Natural killer cell (primary cell): ENCODE measurements at regions not wholly inside any gene's neighbourhood (a gene's known extent, or its start where the extent isn't known, plus 50 kb on each side); places are given as distances from the start of the nearest gene placed in this dataset.

Source experiments
- ATAC-seq, 3 donors: fragments of 150-1000 bp in 2 of 3; fragments of 200-7000 bp in 1 of 3; cut with Tn5 transposase; 1 replicate in 1 of 3; 2 replicates in 2 of 3; pipeline ENCODE4 v1.10.0; 2021; ENCODE audit warnings: mild to moderate bottlenecking in 2 of 3, moderate library complexity in 2 of 3
- DNase-seq, 2 donors: peaks; one replicate each; pipeline versions ENCODE4 v3.0.0 to v3.0.0-alpha.2; 2013 to 2021; ENCODE audit warnings: mixed read lengths in 1 of 2
- H3K27ac ChIP-seq: one replicate; pipeline ENCODE4 v1.5.1; 2013; ENCODE audit warnings: mild to moderate bottlenecking, low read length
- H3K27me3 ChIP-seq: one replicate; pipeline ENCODE4 v1.6.1; 2013; ENCODE audit warnings: low read length; ENCODE audit not compliant: control insufficient read depth, insufficient read depth
- H3K36me3 ChIP-seq: one replicate; pipeline ENCODE4 v1.6.1; 2013; ENCODE audit warnings: low read length; ENCODE audit not compliant: control insufficient read depth, insufficient read depth
- H3K4me1 ChIP-seq: one replicate; pipeline ENCODE4 v1.6.1; 2013; ENCODE audit warnings: low read length; ENCODE audit not compliant: control insufficient read depth, insufficient read depth
- H3K4me3 ChIP-seq: one replicate; pipeline ENCODE4 v1.5.1; 2013; ENCODE audit warnings: low read length
- H3K9me3 ChIP-seq: one replicate; pipeline ENCODE4 v1.6.1; 2013; ENCODE audit warnings: low read length; ENCODE audit not compliant: control insufficient read depth, insufficient read depth
- H3K27ac Mint-ChIP-seq, 2 donors: one replicate each; pipeline ENCODE4 v1.8.0; 2022; ENCODE audit warnings: mild to moderate bottlenecking in 2 of 2, mixed read lengths in 2 of 2, moderate library complexity in 1 of 2
- H3K27me3 Mint-ChIP-seq, 2 donors: one replicate each; pipeline ENCODE4 v1.8.0; 2022; ENCODE audit warnings: low read depth in 2 of 2, mixed read lengths in 2 of 2
- H3K36me3 Mint-ChIP-seq: one replicate; pipeline ENCODE4 v1.8.0; 2022; ENCODE audit warnings: mixed read lengths
- H3K4me1 Mint-ChIP-seq, 2 donors: one replicate each; pipeline ENCODE4 v1.8.0; 2022; ENCODE audit warnings: mixed read lengths in 2 of 2
- H3K4me3 Mint-ChIP-seq: one replicate; pipeline ENCODE4 v1.8.0; 2022; ENCODE audit warnings: mild to moderate bottlenecking, moderate library complexity, mixed read lengths
- H3K9me3 Mint-ChIP-seq, 2 donors: one replicate each; pipeline ENCODE4 v1.8.0; 2022; ENCODE audit warnings: mixed read lengths in 2 of 2
- WGBS: methylation state at CpG from one replicate; pipeline ENCODE4 v1.1.7; 2013; ENCODE audit warnings: missing lambda C conversion rate; ENCODE audit not compliant: insufficient coverage; 5-methylcytosine and 5-hydroxymethylcytosine counted together
- intact Hi-C: fragments of 100-400 bp; cut with micrococcal nuclease; formaldehyde crosslinking; loops from one replicate; pipeline ENCODE4 v1.14.2; 2022
- TF ChIP-seq, protein P1 (sequence below): fragments of 200-600 bp; IDR thresholded peaks from one replicate; pipeline ENCODE4 v1.8.0; 2022; ENCODE audit warnings: antibody characterized with exemption

DNA sequence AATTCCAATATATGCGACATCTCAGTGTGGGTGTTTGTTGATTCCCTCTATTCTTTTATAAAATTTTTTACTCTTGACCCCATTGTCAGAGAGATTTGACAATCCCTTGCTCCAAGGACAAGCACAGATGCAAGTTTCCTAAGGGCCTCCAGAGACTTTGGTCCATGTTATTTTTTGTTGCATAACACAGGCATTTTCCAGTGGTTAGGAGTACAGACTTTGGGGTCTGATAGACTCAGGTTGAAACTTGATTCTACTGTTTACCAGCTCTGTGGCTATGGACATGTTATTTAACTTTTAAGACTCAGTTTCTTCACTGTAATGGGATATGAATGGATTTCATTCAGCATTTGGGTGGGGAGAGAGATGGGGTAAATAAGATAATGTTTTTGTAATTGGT lies 361.3 kb downstream of the ENC1 start:
- intact Hi-C loops = no loop called here
- Mint-ChIP-seq H3K4me1 (no peaks in the 10 kb centered on the region), H3K36me3 (no peaks in the 10 kb centered on the region), H3K9me3 (no peaks in the 10 kb centered on the region), H3K27me3 (peaks cover 19 to 39% of the 10 kb centered on the region in 2 donors), H3K27ac (no peak overlapping the region), H3K4me3 (no peak overlapping the region)
- 100% methylated on average over 1 of the region's 1 CpG for WGBS
- Histone ChIP-seq H3K36me3 (no peaks in the 10 kb centered on the region), H3K4me1 (no peaks in the 10 kb centered on the region), H3K9me3 (no peaks in the 10 kb centered on the region), H3K4me3 (no peak overlapping the region), H3K27me3 (peaks cover 3% of the 10 kb centered on the region), H3K27ac (no peak overlapping the region)
- ATAC-seq (no peak), DNase-seq (no peak)
- TF ChIP-seq, protein P1, sequence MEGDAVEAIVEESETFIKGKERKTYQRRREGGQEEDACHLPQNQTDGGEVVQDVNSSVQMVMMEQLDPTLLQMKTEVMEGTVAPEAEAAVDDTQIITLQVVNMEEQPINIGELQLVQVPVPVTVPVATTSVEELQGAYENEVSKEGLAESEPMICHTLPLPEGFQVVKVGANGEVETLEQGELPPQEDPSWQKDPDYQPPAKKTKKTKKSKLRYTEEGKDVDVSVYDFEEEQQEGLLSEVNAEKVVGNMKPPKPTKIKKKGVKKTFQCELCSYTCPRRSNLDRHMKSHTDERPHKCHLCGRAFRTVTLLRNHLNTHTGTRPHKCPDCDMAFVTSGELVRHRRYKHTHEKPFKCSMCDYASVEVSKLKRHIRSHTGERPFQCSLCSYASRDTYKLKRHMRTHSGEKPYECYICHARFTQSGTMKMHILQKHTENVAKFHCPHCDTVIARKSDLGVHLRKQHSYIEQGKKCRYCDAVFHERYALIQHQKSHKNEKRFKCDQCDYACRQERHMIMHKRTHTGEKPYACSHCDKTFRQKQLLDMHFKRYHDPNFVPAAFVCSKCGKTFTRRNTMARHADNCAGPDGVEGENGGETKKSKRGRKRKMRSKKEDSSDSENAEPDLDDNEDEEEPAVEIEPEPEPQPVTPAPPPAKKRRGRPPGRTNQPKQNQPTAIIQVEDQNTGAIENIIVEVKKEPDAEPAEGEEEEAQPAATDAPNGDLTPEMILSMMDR = no peak

DNA sequence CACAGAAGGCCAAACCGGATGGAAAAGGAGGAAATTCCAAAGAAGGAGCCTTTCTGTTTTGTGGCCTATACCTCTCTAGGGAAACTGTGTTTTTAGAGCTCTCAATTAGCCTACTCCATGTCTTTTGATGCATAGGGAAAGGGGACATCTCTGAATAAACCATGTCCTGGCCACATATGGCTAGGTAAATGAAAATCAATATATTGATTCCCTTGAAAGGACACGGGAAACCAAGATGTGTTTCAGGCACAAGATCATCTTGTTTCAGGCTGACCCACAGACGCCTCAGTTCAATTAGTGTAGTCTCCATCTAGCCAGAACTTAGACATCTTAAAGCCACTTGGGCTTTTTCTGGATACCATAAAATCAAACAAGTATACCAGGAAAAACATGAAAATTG lies 363.1 kb downstream of the ENC1 start:
- Histone ChIP-seq H3K4me3 (no peak overlapping the region), H3K27me3 (peaks cover 3% of the 10 kb centered on the region), H3K9me3 (no peaks in the 10 kb centered on the region), H3K27ac (no peak overlapping the region), H3K4me1 (no peaks in the 10 kb centered on the region), H3K36me3 (no peaks in the 10 kb centered on the region)
- Mint-ChIP-seq H3K27me3 (peaks cover 13 to 21% of the 10 kb centered on the region in 2 donors), H3K9me3 (no peaks in the 10 kb centered on the region), H3K27ac (no peak overlapping the region), H3K4me1 (no peaks in the 10 kb centered on the region), H3K36me3 (no peaks in the 10 kb centered on the region), H3K4me3 (no peak overlapping the region)
- ATAC-seq (no peak), DNase-seq (no peak)
- intact Hi-C loops = no loop called here
- TF ChIP-seq, protein P1 = no peak
- WGBS = 92% methylated on average over 3 of the region's 3 CpGs

DNA sequence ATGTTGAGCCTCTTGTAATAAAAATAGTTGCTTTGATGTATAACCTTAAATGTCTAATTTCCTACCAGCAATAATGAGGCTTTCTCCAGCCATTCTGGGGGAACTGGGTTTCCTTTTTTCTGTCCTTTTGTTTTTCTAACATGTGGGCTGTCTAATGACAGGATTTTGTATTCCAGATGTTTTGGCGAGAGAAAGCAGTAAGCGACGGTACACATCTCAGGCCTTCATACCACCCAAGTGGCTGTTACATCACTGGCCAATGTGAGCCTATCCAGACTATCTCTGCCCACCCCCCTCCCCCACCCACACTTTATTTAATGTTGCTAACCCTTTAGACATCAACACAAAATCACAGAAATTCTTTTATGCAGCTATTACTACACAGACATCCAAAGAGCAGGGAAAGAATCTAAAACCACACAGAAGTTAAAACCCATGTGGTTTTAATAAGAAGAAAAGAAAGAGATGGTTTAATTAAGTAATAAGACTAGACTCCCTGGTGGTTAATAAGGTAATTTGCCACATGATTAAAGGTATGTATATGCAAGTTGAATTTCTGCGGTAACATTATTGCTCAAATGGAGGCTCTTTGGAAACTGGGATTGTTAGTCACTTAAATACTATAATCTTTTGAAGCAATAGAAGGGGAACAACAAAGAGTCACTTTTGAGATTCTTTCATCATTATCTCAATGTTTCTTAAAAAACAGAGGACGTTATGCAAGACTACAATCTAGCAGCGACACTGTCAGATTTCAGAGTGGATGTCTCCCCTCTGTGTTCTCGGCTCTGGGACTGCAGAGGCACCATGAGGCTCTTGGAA lies 365.1 kb downstream of the ENC1 start:
- no peaks in the 10 kb centered on the region for H3K9me3 Mint-ChIP-seq
- 89% methylated on average over 7 of the region's 7 CpGs for WGBS

More for the DNA sequence above, 365.1 kb downstream of the ENC1 start:
- Mint-ChIP-seq H3K27me3 (peaks cover 13 to 17% of the 10 kb centered on the region in 2 donors), H3K4me3 (no peak overlapping the region), H3K36me3 (no peaks in the 10 kb centered on the region), H3K27ac (no peak overlapping the region), H3K4me1 (no peaks in the 10 kb centered on the region)
- Histone ChIP-seq H3K27me3 (peaks cover 3% of the 10 kb centered on the region), H3K9me3 (no peaks in the 10 kb centered on the region), H3K36me3 (no peaks in the 10 kb centered on the region), H3K4me1 (no peaks in the 10 kb centered on the region), H3K4me3 (no peak overlapping the region), H3K27ac (no peak overlapping the region)
- DNase-seq (no peak), ATAC-seq (no peak)
- intact Hi-C loops = no loop called here
- TF ChIP-seq, protein P1 = no peak
